Retinal pigment epithelial cell (primary cell): ENCODE measurements at regions not wholly inside any gene's neighbourhood (a gene's known extent, or its start where the extent isn't known, plus 50 kb on each side); places are given as distances from the start of the nearest gene placed in this dataset.

Source experiments
- DNase-seq: peaks from one replicate; pipeline ENCODE4 v3.0.0-alpha.2; 2010; ENCODE audit warnings: low read depth
- H3K4me3 ChIP-seq: 2 replicates; pipeline ENCODE4 v1.5.1; 2011; ENCODE audit warnings: mild to moderate bottlenecking, low read length, control low read depth, moderate library complexity
- TF ChIP-seq, protein P1 (sequence below): conservative IDR thresholded peaks from 2 replicates; pipeline ENCODE4 v1.5.1; 2011; ENCODE audit warnings: low read depth, low read length, control low read depth, inconsistent platforms

DNA sequence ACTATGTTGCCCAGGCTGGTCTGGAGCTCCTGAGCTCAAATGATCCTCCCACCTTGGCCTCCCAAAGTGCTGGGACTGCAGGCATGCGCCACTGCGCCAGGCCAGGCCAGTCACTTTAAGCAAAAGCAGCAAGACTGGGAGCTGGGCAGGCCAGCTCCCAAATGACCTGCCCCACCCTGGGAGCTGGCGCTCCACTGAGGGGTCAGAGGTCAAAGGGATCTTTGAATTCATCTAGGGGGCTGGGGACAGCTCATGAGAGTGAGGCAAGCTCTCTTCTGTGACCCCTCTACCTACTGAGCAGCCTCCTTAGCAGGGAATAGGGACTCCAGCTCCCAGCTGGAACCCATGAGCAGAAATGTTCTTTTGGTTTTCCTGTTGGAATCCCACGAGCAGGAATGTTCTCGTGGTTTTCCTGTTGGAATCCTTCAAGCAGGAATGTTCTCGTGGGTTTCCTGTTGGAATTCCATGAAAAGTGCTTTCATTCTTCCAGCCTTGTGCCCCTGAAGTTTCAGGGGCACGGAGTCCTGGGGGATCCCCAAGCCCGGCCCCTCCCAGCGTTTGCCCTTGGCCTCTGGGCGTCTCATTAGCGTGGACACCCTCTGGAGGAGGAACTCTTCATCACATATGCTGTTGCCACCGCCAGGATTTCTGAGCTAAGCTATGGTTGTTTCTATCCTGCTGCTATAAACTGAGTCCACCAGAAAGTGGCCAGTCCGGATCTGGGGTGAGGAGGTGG is 162.0 kb upstream of the HAAO start:
- no peak overlapping the region for H3K4me3 ChIP-seq
- TF ChIP-seq, protein P1, sequence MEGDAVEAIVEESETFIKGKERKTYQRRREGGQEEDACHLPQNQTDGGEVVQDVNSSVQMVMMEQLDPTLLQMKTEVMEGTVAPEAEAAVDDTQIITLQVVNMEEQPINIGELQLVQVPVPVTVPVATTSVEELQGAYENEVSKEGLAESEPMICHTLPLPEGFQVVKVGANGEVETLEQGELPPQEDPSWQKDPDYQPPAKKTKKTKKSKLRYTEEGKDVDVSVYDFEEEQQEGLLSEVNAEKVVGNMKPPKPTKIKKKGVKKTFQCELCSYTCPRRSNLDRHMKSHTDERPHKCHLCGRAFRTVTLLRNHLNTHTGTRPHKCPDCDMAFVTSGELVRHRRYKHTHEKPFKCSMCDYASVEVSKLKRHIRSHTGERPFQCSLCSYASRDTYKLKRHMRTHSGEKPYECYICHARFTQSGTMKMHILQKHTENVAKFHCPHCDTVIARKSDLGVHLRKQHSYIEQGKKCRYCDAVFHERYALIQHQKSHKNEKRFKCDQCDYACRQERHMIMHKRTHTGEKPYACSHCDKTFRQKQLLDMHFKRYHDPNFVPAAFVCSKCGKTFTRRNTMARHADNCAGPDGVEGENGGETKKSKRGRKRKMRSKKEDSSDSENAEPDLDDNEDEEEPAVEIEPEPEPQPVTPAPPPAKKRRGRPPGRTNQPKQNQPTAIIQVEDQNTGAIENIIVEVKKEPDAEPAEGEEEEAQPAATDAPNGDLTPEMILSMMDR = no peak
- no peak for DNase-seq

DNA sequence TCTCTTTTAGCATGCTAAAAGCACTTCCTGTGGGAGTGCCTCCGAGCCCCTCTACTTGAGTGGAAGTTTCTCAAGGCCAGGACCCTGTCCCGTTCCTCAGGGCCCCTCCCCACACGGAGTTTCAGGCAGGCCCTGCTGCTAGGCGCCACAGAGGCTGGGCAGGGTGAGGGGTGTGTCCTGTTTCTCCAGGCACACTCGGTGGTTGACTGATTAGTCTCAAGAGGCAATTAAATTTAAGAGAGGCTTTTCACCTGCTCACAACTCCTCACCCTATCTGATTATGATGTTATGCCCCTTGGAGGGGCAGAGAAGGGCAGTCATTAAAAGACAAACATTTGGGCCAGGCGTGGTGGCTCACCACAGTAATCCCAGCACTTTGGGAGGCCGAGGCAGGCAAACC is 160.8 kb upstream of the HAAO start:
- H3K4me3 ChIP-seq = no peak overlapping the region
- no peak for DNase-seq
- TF ChIP-seq, protein P1 = no peak

DNA sequence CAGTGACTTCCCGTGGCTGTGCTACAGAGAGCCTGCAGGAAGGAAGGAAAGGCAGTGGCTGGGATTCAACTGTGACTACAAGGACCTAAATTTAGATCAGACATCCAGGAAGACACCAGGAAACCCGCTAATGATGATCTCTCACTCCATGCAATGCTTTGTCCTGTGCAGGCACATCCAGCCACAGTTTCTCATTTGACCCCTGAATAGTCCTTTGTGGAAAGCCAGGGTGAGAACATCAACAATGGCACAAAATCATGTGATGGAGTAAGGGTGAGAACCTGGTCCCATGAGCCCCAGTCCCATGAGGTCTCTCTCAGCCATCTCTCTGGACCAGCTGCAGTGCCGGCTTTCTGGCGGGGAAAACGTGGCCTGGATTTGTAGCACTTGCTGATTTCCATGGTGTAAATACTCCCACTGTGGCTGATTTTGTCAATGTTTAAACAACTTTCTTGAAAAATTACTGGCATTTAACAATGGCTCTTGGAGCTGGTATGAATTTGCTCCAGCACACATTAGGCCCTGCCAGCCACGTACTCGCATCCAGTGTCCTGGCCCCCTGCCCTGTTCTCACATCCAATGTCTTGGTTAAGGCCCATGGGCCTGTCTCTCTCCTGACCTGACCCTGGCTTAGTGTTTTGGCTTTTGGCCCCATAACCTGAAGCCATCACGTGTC is 159.0 kb upstream of the HAAO start:
- H3K4me3 ChIP-seq = no peak overlapping the region
- no peak for DNase-seq
- TF ChIP-seq, protein P1 = no peak

DNA sequence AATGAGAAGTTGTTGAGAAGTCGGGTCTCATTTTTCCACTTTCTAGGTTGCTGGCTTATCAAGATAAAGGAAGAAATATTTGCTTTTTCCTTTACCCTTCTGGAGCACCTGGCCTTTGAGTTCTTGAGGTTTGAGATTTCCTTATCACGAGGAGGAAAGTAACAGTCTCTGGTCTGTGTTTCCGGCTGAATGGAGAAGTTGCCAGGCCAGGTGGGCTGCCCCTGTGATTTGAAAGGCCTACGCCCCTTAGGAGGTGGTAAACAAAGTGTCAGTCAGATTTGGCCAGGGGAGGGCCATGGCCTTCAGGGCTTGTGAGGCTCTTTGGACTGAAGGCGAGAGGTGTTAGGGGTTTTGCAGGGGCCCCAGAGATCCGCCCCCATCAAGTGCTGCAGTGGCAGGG is 156.7 kb upstream of the HAAO start:
- DNase-seq = no peak
- TF ChIP-seq, protein P1 = no peak
- no peak overlapping the region for H3K4me3 ChIP-seq

DNA sequence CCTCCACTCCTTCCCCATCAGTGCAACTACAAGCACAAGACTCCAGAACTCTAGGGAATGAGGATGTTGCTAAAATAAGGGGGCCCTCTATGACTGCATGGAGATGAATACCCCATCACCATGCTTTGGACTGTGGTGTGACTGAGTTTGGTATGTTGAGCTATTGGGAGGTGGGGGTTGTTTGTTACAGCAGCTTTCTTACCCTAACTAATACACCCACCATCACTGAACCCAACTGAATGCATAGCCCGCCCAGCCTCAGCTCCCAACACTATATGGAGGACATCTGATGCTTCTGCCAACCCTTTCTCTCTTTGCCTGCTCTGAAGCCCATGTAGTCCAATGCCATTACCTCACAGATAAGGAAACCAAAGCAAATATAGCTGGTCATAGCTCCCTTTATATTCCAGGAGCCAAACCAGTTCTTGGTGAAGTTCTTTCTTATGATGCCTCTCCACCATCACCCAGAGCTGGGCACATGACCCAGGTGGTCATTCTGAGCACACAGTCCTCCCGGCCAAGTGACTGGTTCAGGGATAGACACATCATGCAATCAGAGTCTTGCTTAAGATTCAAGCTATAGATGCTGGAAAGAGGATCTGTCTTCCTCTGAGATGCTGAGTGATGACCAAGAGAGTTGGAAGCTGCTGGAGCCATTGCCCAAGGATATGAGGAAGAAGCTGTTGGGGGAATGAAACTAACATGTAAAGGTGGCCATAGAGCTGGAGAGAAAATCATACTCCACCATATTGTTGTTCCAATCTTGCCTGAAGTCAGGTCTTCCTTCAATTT is 155.6 kb upstream of the HAAO start:
- no peak overlapping the region for H3K4me3 ChIP-seq
- DNase-seq = no peak
- TF ChIP-seq, protein P1 = no peak

GRCh38 chr2:42944779-42945415 is 152.5 kb upstream of the HAAO start:
- TF ChIP-seq, protein P1 = no peak
- DNase-seq = no peak
- no peak overlapping the region for H3K4me3 ChIP-seq
